H9 (cell line): ENCODE measurements at regions not wholly inside any gene's neighbourhood (a gene's known extent, or its start where the extent isn't known, plus 50 kb on each side); places are given as distances from the start of the nearest gene placed in this dataset.

Source experiments
- DNase-seq: peaks from one replicate; pipeline ENCODE4 v3.0.0-alpha.2; 2017
- H2AFZ ChIP-seq: one replicate; pipeline ENCODE4 v1.6.1; 2013; ENCODE audit warnings: mild to moderate bottlenecking, low read length, control low read depth, moderate library complexity
- H2AK5ac ChIP-seq: 2 replicates; pipeline ENCODE4 v1.6.1; 2013; ENCODE audit warnings: low read length, control low read depth, mixed read lengths; ENCODE audit not compliant: insufficient read length
- H2BK120ac ChIP-seq: one replicate; pipeline ENCODE4 v1.6.1; 2013; ENCODE audit warnings: low read depth, mild to moderate bottlenecking, low read length, control low read depth, inconsistent platforms; ENCODE audit not compliant: poor library complexity, severe bottlenecking
- H2BK12ac ChIP-seq: 2 replicates; pipeline ENCODE4 v1.6.1; 2013; ENCODE audit warnings: low read length, control low read depth, mixed read lengths, low read depth; ENCODE audit not compliant: insufficient read length
- H2BK15ac ChIP-seq: 2 replicates; pipeline ENCODE4 v1.6.1; 2013; ENCODE audit warnings: low read depth, low read length, control low read depth
- H2BK20ac ChIP-seq: one replicate; pipeline ENCODE4 v1.6.1; 2013; ENCODE audit warnings: low read depth, mild to moderate bottlenecking, low read length, control low read depth, inconsistent platforms; ENCODE audit not compliant: poor library complexity, severe bottlenecking
- H2BK5ac ChIP-seq: 2 replicates; pipeline ENCODE4 v1.6.1; 2013; ENCODE audit warnings: low read length, control low read depth, mixed read lengths; ENCODE audit not compliant: insufficient read length
- H3K14ac ChIP-seq: 2 replicates; pipeline ENCODE4 v1.6.1; 2013; ENCODE audit warnings: low read length, control low read depth; ENCODE audit not compliant: insufficient read depth
- H3K18ac ChIP-seq: 2 replicates; pipeline ENCODE4 v1.6.1; 2013; ENCODE audit warnings: low read depth, mild to moderate bottlenecking, mixed read lengths, low read length, control low read depth; ENCODE audit not compliant: insufficient read length
- H3K23ac ChIP-seq: 2 replicates; pipeline ENCODE4 v1.6.1; 2013; ENCODE audit warnings: low read length, control low read depth, mixed read lengths, low read depth; ENCODE audit not compliant: insufficient read length
- H3K23me2 ChIP-seq: 2 replicates; pipeline ENCODE4 v1.6.1; 2013; ENCODE audit warnings: low read depth, mild to moderate bottlenecking, mixed read lengths, low read length, control low read depth; ENCODE audit not compliant: insufficient read length, poor library complexity, severe bottlenecking
- H3K27ac ChIP-seq: 2 replicates; pipeline ENCODE4 v1.5.1; 2013; ENCODE audit warnings: low read length, control low read depth, mixed read lengths, low read depth; ENCODE audit not compliant: insufficient read length
- H3K27me3 ChIP-seq: 2 replicates; pipeline ENCODE4 v1.6.1; 2013; ENCODE audit warnings: low read length, control low read depth, inconsistent platforms; ENCODE audit not compliant: insufficient read depth
- H3K4ac ChIP-seq: 2 replicates; pipeline ENCODE4 v1.6.1; 2013; ENCODE audit warnings: low read depth, mild to moderate bottlenecking, control low read depth, inconsistent platforms, low read length, moderate library complexity
- H3K4me1 ChIP-seq: 2 replicates; pipeline ENCODE4 v1.6.1; 2013; ENCODE audit warnings: low read length, control low read depth, inconsistent platforms; ENCODE audit not compliant: insufficient read depth
- H3K4me2 ChIP-seq: 2 replicates; pipeline ENCODE4 v1.6.1; 2013; ENCODE audit warnings: low read length, control low read depth, mixed read lengths; ENCODE audit not compliant: insufficient read length, insufficient read depth
- H3K56ac ChIP-seq: 2 replicates; pipeline ENCODE4 v1.6.1; 2013; ENCODE audit warnings: low read depth, mild to moderate bottlenecking, mixed read lengths, low read length, control low read depth; ENCODE audit not compliant: insufficient read length
- H3K79me1 ChIP-seq: 2 replicates; pipeline ENCODE4 v1.6.1; 2013; ENCODE audit warnings: low read depth, mild to moderate bottlenecking, moderate library complexity, low read length, control low read depth, inconsistent platforms; ENCODE audit not compliant: insufficient read depth, poor library complexity, severe bottlenecking
- H3K79me2 ChIP-seq: 2 replicates; pipeline ENCODE4 v1.6.1; 2013; ENCODE audit warnings: low read length, control low read depth, inconsistent platforms; ENCODE audit not compliant: insufficient read depth
- H3K9ac ChIP-seq: 2 replicates; pipeline ENCODE4 v1.6.1; 2013; ENCODE audit warnings: low read length, control low read depth, mixed read lengths; ENCODE audit not compliant: insufficient read length; ENCODE audit errors: extremely low read depth
- H3K9me3 ChIP-seq: one replicate; pipeline ENCODE4 v1.6.1; 2013; ENCODE audit warnings: low read depth, low read length, inconsistent platforms; ENCODE audit not compliant: control insufficient read depth
- H3T11ph ChIP-seq: one replicate; pipeline ENCODE4 v1.6.1; 2013; ENCODE audit warnings: mild to moderate bottlenecking, low read length, control low read depth, inconsistent platforms
- H4K20me1 ChIP-seq: one replicate; pipeline ENCODE4 v1.6.1; 2013; ENCODE audit not compliant: control insufficient read depth, insufficient read length, insufficient read depth
- H4K5ac ChIP-seq: 2 replicates; pipeline ENCODE4 v1.6.1; 2013; ENCODE audit warnings: low read depth, mild to moderate bottlenecking, mixed read lengths, low read length, control low read depth; ENCODE audit not compliant: insufficient read length
- H4K8ac ChIP-seq: replicated peaks from 2 replicates; pipeline ENCODE4 v1.6.1; 2013; ENCODE audit warnings: low read length, control low read depth, mixed read lengths, low read depth; ENCODE audit not compliant: insufficient read length
- H4K91ac ChIP-seq: 2 replicates; pipeline ENCODE4 v1.6.1; 2013; ENCODE audit warnings: low read depth, mild to moderate bottlenecking, moderate library complexity, mixed read lengths, low read length, control low read depth; ENCODE audit not compliant: insufficient read length
- H3K27ac Mint-ChIP-seq, 3 experiments: 2 replicates in 2 of 3; 3 replicates in 1 of 3; pipeline ENCODE4 v1.8.0; 2020 to 2021; ENCODE audit warnings: mixed read lengths in 3 of 3, mild to moderate bottlenecking in 1 of 3, moderate library complexity in 1 of 3
- H3K27me3 Mint-ChIP-seq: 2 replicates; pipeline ENCODE4 v1.8.0; 2021; ENCODE audit warnings: low read depth, mild to moderate bottlenecking, moderate library complexity, mixed read lengths
- H3K36me3 Mint-ChIP-seq, 3 experiments: 2 replicates in 2 of 3; 3 replicates in 1 of 3; pipeline ENCODE4 v1.8.0; 2020 to 2021; ENCODE audit warnings: low read depth in 3 of 3, mixed read lengths in 3 of 3; ENCODE audit not compliant: insufficient read depth in 1 of 3
- H3K4me1 Mint-ChIP-seq, 2 experiments: 2 replicates each; pipeline ENCODE4 v1.8.0; 2020; ENCODE audit warnings: mixed read lengths in 2 of 2
- H3K4me3 Mint-ChIP-seq, 2 experiments: 2 replicates in 1 of 2; 3 replicates in 1 of 2; pipeline ENCODE4 v1.8.0; 2020 to 2021; ENCODE audit warnings: mild to moderate bottlenecking in 2 of 2, mixed read lengths in 2 of 2, moderate library complexity in 1 of 2
- H3K9me3 Mint-ChIP-seq, 2 experiments: 2 replicates in 1 of 2; 3 replicates in 1 of 2; pipeline ENCODE4 v1.8.0; 2020; ENCODE audit warnings: mild to moderate bottlenecking in 2 of 2, mixed read lengths in 2 of 2, moderate library complexity in 1 of 2
- CTCF ChIP-seq: fragments of 200-600 bp; sonication (generic); conservative IDR thresholded peaks from 3 replicates; pipeline ENCODE4 v1.8.0; 2021; ENCODE audit warnings: antibody characterized with exemption, mild to moderate bottlenecking

- no peak overlapping the region for H3K23ac ChIP-seq
- H3K36me3 Mint-ChIP-seq: no peaks in the 10 kb centered on the region
- no peaks in the 10 kb centered on the region for H3K27me3 ChIP-seq
- no peak overlapping the region for H2AK5ac ChIP-seq
- no peak overlapping the region for H4K8ac ChIP-seq
- no peak overlapping the region for H2AFZ ChIP-seq
- no peaks in the 10 kb centered on the region for H3K4me1 Mint-ChIP-seq
- no peak overlapping the region for H2BK12ac ChIP-seq
- no peak for DNase-seq
- H3K4me1 ChIP-seq: no peaks in the 10 kb centered on the region
- no peak overlapping the region for H2BK20ac ChIP-seq
- no peaks in the 10 kb centered on the region for H3K9me3 Mint-ChIP-seq
- no peaks in the 10 kb centered on the region for H3K23me2 ChIP-seq
- no peak overlapping the region for H4K91ac ChIP-seq
- no peak overlapping the region for H3K27ac Mint-ChIP-seq
- no peaks in the 10 kb centered on the region for H3K27me3 Mint-ChIP-seq
- H2BK5ac ChIP-seq: no peak overlapping the region
- no peak overlapping the region for H3K4ac ChIP-seq
- no peak overlapping the region for H3K14ac ChIP-seq
- H3K9me3 ChIP-seq: no peaks in the 10 kb centered on the region
- no peak overlapping the region for H3K9ac ChIP-seq
- no peak overlapping the region for H3K56ac ChIP-seq
- no peak overlapping the region for H3K4me3 Mint-ChIP-seq
- no peak for TF ChIP-seq CTCF
- no peak overlapping the region for H4K5ac ChIP-seq
- no peak overlapping the region for H3K27ac ChIP-seq
- H3K18ac ChIP-seq: no peak overlapping the region
- no peak overlapping the region for H3T11ph ChIP-seq
- no peaks in the 10 kb centered on the region for H3K79me1 ChIP-seq
- H3K79me2 ChIP-seq: no peaks in the 10 kb centered on the region
- H4K20me1 ChIP-seq: no peaks in the 10 kb centered on the region
- H3K4me2 ChIP-seq: no peak overlapping the region
- H2BK120ac ChIP-seq: no peak overlapping the region
- H2BK15ac ChIP-seq: no peak overlapping the region
These were observed 773.9 kb downstream of the BCL11A start for GRCh38 chr2:59779571-59779970.
